ENCODE measurements at regions not wholly inside any gene's neighbourhood (a gene's known extent, or its start where the extent isn't known, plus 50 kb on each side); places are given as distances from the start of the nearest gene placed in this dataset.

- Histone ChIP-seq H3K4me3 (no peak overlapping the region), H3K4me1 (no peaks in the 10 kb centered on the region), H3K9me3 (no peaks in the 10 kb centered on the region), H3K36me3 (no peaks in the 10 kb centered on the region), H3K27me3 (ENCODE audit: low read depth) (no peaks in the 10 kb centered on the region), H3K27ac (no peak overlapping the region)
- no peak for ATAC-seq
- no peak for DNase-seq
- intact Hi-C loops (cut with DNase I): no loop called here
- no peak for TF ChIP-seq CTCF (IDR thresholded peaks at IDR 0.05)
Measured at GRCh38 chr1:87754139-87754538, 425.5 kb downstream of the LMO4 start.

- intact Hi-C loops (cut with DNase I): no loop called here
- peak; percentile 45 for DNase-seq
- Histone ChIP-seq H3K4me3 (no peak overlapping the region), H3K9me3 (no peaks in the 10 kb centered on the region), H3K36me3 (no peaks in the 10 kb centered on the region), H3K27ac (peak overlapping the region; percentile 26), H3K4me1 (no peaks in the 10 kb centered on the region), H3K27me3 (ENCODE audit: low read depth) (no peaks in the 10 kb centered on the region)
- ATAC-seq: peak; percentile 52 to 72
- no peak for TF ChIP-seq CTCF (IDR thresholded peaks at IDR 0.05)
Measured at GRCh38 chr1:87757676-87758075, 429.0 kb downstream of the LMO4 start.

- Histone ChIP-seq H3K36me3 (no peaks in the 10 kb centered on the region), H3K4me1 (no peaks in the 10 kb centered on the region), H3K27me3 (ENCODE audit: low read depth) (no peaks in the 10 kb centered on the region), H3K27ac (no peak overlapping the region), H3K9me3 (no peaks in the 10 kb centered on the region), H3K4me3 (no peak overlapping the region)
- no peak for ATAC-seq
- TF ChIP-seq CTCF (IDR thresholded peaks at IDR 0.05): no peak
- no peak for DNase-seq
- intact Hi-C loops (cut with DNase I): no loop called here
Measured at GRCh38 chr1:87759421-87760087, 430.9 kb downstream of the LMO4 start.

GRCh38 chr1:87760155-87760554, 431.5 kb downstream of the LMO4 start:
- Histone ChIP-seq H3K27ac (no peak overlapping the region), H3K4me1 (no peaks in the 10 kb centered on the region), H3K4me3 (no peak overlapping the region), H3K27me3 (ENCODE audit: low read depth) (no peaks in the 10 kb centered on the region), H3K36me3 (no peaks in the 10 kb centered on the region), H3K9me3 (no peaks in the 10 kb centered on the region)
- ATAC-seq (no peak), DNase-seq (no peak)
- no peak for TF ChIP-seq CTCF (IDR thresholded peaks at IDR 0.05)
- intact Hi-C loops (cut with DNase I): no loop called here

- no peak for TF ChIP-seq CTCF (IDR thresholded peaks at IDR 0.05)
- Histone ChIP-seq H3K4me1 (no peaks in the 10 kb centered on the region), H3K27me3 (ENCODE audit: low read depth) (no peaks in the 10 kb centered on the region), H3K4me3 (no peak overlapping the region), H3K27ac (no peak overlapping the region), H3K9me3 (no peaks in the 10 kb centered on the region), H3K36me3 (no peaks in the 10 kb centered on the region)
- DNase-seq (no peak), ATAC-seq (no peak)
- intact Hi-C loops (cut with DNase I): no loop called here
Measured at GRCh38 chr1:87760654-87761053, 432.0 kb downstream of the LMO4 start.
